Large intestine (tissue), 3 donors: ENCODE measurements at regions not wholly inside any gene's neighbourhood (a gene's known extent, or its start where the extent isn't known, plus 50 kb on each side); places are given as distances from the start of the nearest gene placed in this dataset.
A peak's percentile ranks its signal among the peaks of the same experiment; 100 is the strongest.
"Not testable (repeated sequence)": the region's sequence is repeated elsewhere in the genome, so short reads cannot be mapped to it uniquely, and the experiment has no call there.

ENCODE experiments used
- DNase-seq, 2 donors: peaks; one replicate each; pipeline versions ENCODE4 v3.0.0 to v3.0.0-alpha.2; 2013
- H3K27ac ChIP-seq: one replicate; pipeline ENCODE4 v1.5.1; 2013; ENCODE audit warnings: low read length
- H3K27me3 ChIP-seq: 2 replicates; pipeline ENCODE4 v1.6.1; 2013; ENCODE audit warnings: low read length; ENCODE audit not compliant: control insufficient read depth, insufficient read depth
- H3K36me3 ChIP-seq: 2 replicates; pipeline ENCODE4 v1.6.1; 2013; ENCODE audit warnings: low read length; ENCODE audit not compliant: control insufficient read depth, insufficient read depth
- H3K4me1 ChIP-seq: one replicate; pipeline ENCODE4 v1.6.1; 2013; ENCODE audit warnings: low read length; ENCODE audit not compliant: control insufficient read depth, insufficient read depth
- H3K4me3 ChIP-seq: one replicate; pipeline ENCODE4 v1.5.1; 2013; ENCODE audit warnings: low read length
- H3K9me3 ChIP-seq: one replicate; pipeline ENCODE4 v1.6.1; 2013; ENCODE audit warnings: mild to moderate bottlenecking, low read depth, low read length, moderate library complexity; ENCODE audit not compliant: control insufficient read depth
- WGBS: methylation state at CpG from one replicate; pipeline ENCODE4 v1.1.5; 2013; ENCODE audit warnings: low lambda C conversion rate; ENCODE audit not compliant: insufficient coverage; 5-methylcytosine and 5-hydroxymethylcytosine counted together

- Histone ChIP-seq H3K27ac (peak overlapping the region; percentile 66), H3K4me1 (peaks cover 18% of the 10 kb centered on the region), H3K9me3 (no peaks in the 10 kb centered on the region), H3K27me3 (no peaks in the 10 kb centered on the region), H3K4me3 (no peak overlapping the region), H3K36me3 (no peaks in the 10 kb centered on the region)
- DNase-seq, result peak; percentile 55 to 87
- WGBS, result no CpG with 5 or more reads among the region's 5 CpGs
These were observed 133.4 kb downstream of the SLC1A3 start for GRCh38 chr5:36739751-36740221.

DNA sequence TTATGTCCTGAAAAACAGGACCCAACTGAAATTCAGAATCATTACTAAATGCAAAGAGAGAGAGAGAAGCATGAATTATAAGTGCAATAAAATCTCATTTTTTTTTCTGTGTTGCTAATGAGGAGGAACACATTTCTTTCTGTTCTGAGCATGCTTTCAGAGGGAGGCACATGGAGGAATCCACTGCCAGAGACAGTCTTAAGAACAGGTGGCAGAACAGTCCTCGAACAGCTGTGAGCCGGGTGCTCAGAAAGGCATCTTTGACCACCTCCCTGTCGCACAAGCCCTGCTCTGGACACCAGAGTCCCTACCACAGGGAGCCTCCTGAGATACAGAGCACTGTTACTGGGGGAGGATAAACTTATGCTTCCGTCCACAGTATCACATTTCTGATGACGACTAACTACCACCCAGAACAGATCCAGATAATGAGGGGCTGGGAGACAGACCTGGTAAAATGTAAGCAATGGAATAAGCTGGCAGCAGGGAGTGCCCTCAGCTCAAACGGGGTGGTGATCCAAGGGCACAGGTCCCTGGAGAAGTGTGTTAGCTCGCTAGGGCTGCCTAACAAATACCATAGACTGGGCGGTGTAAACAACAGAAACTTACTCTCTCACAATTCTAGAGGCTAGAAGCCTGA, 134.0 kb downstream of the SLC1A3 start:
- no peak overlapping the region for H3K4me3 ChIP-seq
- H3K9me3 ChIP-seq, result no peaks in the 10 kb centered on the region
- no CpG with 5 or more reads among the region's 8 CpGs for WGBS
- peak in 1 of 2 donors; percentile 66 for DNase-seq
- peaks cover 18% of the 10 kb centered on the region for H3K4me1 ChIP-seq
- H3K27me3 ChIP-seq, result no peaks in the 10 kb centered on the region
- H3K27ac ChIP-seq, result peak overlapping the region; percentile 66
- H3K36me3 ChIP-seq, result no peaks in the 10 kb centered on the region

DNA sequence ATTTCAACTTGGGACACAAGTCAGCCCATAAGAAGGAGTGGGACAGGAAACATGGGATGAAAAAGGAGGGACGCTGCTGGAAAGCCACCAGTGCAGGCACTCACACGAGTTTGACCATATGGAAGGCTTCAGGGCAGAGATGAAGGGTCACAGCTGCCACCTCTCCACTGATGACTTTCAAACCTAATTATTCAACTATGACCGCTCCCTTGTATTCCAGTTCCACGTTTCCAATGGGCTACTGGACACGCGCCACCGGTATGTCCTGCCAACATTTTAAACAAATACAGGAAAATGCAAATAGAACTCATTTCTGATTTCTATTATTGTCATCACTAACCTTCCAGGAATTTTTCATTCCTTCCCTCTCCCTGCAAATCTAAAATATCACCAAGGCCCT, 134.7 kb downstream of the SLC1A3 start:
- Histone ChIP-seq H3K4me3 (no peak overlapping the region), H3K4me1 (peaks cover 20% of the 10 kb centered on the region), H3K27me3 (no peaks in the 10 kb centered on the region), H3K36me3 (no peaks in the 10 kb centered on the region), H3K27ac (no peak overlapping the region), H3K9me3 (no peaks in the 10 kb centered on the region)
- no peak for DNase-seq
- WGBS, result no CpG with 5 or more reads among the region's 7 CpGs

- H3K4me3 ChIP-seq, result peak overlapping the region; percentile 56
- H3K27ac ChIP-seq, result peak overlapping the region; percentile 94
- no CpG with 5 or more reads among the region's 22 CpGs for whole genome bisulfite sequencing
- H3K4me1 ChIP-seq, result peaks cover 24% of the 10 kb centered on the region
- no peaks in the 10 kb centered on the region for H3K36me3 ChIP-seq
- peak; percentile 87 to 94 for DNase-seq
- H3K27me3 ChIP-seq, result no peaks in the 10 kb centered on the region
- H3K9me3 ChIP-seq, result no peaks in the 10 kb centered on the region
These were observed 132.4 kb upstream of the NIPBL start for GRCh38 chr5:36743891-36744772.

- Histone ChIP-seq H3K27me3 (no peaks in the 10 kb centered on the region), H3K4me3 (peak overlapping the region; percentile 56), H3K27ac (peak overlapping the region; percentile 94), H3K9me3 (no peaks in the 10 kb centered on the region), H3K4me1 (peaks cover 21% of the 10 kb centered on the region), H3K36me3 (no peaks in the 10 kb centered on the region)
- DNase-seq, result peak; percentile 91 to 95
- WGBS, result no CpG with 5 or more reads among the region's 50 CpGs
These were observed 131.6 kb upstream of the NIPBL start for GRCh38 chr5:36744773-36745589.

GRCh38 chr5:36747794-36748193, 128.8 kb upstream of the NIPBL start:
- not testable (repeated sequence) for H3K27ac ChIP-seq, DNase-seq, H3K27me3 ChIP-seq, H3K4me3 ChIP-seq, H3K36me3 ChIP-seq, H3K9me3 ChIP-seq
- peaks cover 14% of the 10 kb centered on the region for H3K4me1 ChIP-seq
- 100% methylated on average over 1 of the region's 4 CpGs for WGBS

DNA sequence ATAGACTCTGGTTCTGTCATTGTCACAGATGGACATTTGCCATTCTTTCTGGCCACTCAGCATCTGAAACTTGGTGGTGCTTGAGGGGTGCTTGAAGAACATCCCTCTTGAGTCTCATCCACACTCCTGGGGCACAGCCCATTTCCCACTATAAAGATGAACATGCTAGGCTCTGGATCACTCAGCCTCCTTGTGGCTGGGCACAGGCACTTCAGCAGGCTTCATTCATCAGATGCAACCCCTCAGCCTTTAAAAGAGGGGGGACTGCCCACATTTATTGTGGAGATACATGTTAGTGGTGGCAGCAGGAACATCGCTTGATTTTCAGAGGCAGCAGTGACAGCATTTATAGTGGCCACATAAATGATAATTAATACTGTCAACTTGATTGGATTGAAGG, 124.7 kb upstream of the NIPBL start:
- Histone ChIP-seq H3K9me3 (no peaks in the 10 kb centered on the region), H3K4me1 (peaks cover 19% of the 10 kb centered on the region), H3K4me3 (no peak overlapping the region), H3K36me3 (no peaks in the 10 kb centered on the region), H3K27me3 (no peaks in the 10 kb centered on the region), H3K27ac (no peak overlapping the region)
- DNase-seq, result no peak
- no CpG with 5 or more reads among the region's 1 CpG for whole genome bisulfite sequencing

DNA sequence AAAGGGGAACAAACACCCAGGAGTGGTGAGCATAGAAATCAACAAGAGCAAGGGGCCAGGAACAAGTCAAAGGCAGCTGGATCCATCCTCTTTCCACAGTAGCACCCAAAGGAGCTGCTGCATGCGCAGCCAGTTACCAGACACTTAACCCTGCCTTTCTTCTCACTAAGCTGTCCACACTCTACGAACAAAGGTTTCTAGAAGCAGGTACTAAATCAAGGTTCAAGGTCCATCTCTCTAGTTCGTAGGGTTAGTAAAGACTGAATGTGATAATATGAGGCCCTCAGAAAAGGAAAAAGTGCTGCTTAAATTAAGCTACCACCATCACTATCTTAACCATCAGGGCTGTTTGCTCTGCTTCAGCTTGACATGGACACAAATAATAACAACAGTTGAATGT, 121.2 kb upstream of the NIPBL start:
- no CpG with 5 or more reads among the region's 3 CpGs for WGBS
- H3K27me3 ChIP-seq, result no peaks in the 10 kb centered on the region
- peak overlapping the region; percentile 80 for H3K27ac ChIP-seq
- no peak overlapping the region for H3K4me3 ChIP-seq
- H3K9me3 ChIP-seq, result no peaks in the 10 kb centered on the region
- no peaks in the 10 kb centered on the region for H3K36me3 ChIP-seq
- DNase-seq, result peak; percentile 53 to 79
- peaks cover 25% of the 10 kb centered on the region for H3K4me1 ChIP-seq

DNA sequence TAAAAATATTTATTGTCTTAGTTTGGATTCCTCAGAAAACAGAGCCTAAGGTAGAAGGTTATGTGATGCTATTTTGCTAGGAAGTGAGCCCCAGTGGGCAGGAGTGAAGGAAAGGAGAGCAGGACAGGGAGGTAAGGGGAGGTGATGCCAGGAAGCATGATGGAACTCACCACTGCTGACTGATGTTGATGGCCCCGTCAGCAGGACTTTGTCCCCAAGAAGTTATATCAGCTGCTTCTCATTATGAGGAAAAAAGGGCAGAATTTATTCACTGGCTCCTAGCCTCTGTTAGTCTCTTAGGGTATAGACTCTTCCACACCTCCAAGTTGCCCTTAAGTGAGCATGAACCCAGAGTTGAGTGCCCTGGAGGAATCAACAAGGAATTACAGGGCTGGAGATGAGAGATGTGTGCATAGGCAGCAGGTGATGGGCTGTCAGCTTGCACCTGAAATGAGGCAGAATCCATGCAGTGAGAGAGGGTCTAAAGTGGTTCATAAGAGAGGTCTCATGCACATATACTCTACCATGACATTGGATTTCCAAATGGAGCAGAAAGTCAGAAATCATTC, 120.6 kb upstream of the NIPBL start:
- no CpG with 5 or more reads among the region's 1 CpG for WGBS
- Histone ChIP-seq H3K27ac (peak overlapping the region; percentile 80), H3K4me1 (peaks cover 25% of the 10 kb centered on the region), H3K27me3 (no peaks in the 10 kb centered on the region), H3K4me3 (no peak overlapping the region), H3K36me3 (no peaks in the 10 kb centered on the region), H3K9me3 (no peaks in the 10 kb centered on the region)
- peak; percentile 59 to 80 for DNase-seq

DNA sequence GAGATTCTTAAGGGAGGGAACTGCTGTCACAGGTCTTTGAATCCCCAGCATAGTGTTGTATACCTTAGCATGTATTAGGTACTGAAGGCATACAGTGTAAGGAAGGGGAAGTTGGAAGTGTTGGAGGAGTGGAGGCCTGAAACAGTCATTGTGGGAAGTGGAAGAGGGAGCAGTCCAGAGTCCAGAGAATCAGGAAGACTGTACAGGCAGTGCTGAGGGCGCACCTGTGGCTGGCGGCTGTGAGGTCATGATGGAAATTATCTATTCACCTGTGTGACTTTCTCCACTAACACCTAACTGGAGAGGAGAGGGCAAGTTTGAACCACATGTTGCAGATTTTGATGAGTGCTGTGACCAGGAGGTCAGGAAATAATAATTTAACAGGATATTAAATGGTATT, 119.7 kb upstream of the NIPBL start:
- no peak overlapping the region for H3K4me3 ChIP-seq
- WGBS, result no CpG with 5 or more reads among the region's 2 CpGs
- no peaks in the 10 kb centered on the region for H3K36me3 ChIP-seq
- no peaks in the 10 kb centered on the region for H3K27me3 ChIP-seq
- peak overlapping the region; percentile 80 for H3K27ac ChIP-seq
- H3K4me1 ChIP-seq, result peaks cover 25% of the 10 kb centered on the region
- peak; percentile 85 to 93 for DNase-seq
- no peaks in the 10 kb centered on the region for H3K9me3 ChIP-seq
